HepG2 (cell line): ENCODE measurements at regions not wholly inside any gene's neighbourhood (a gene's known extent, or its start where the extent isn't known, plus 50 kb on each side); places are given as distances from the start of the nearest gene placed in this dataset.

Source experiments
- JUND ChIP-seq: sonication (generic); formaldehyde crosslinking; IDR thresholded peaks from 2 replicates; pipeline ENCODE4 v1.8.0; 2022; ENCODE audit warnings: mild to moderate bottlenecking, missing genetic modification reagents
- SP4 ChIP-seq: sonication (generic); formaldehyde crosslinking; IDR thresholded peaks from 2 replicates; pipeline ENCODE4 v1.8.1; 2023; ENCODE audit warnings: mild to moderate bottlenecking, missing genetic modification reagents

- TF ChIP-seq SP4 (CRISPR knock-in tag), result no peak
- no peak for TF ChIP-seq JUND
Observed at GRCh38 chr2:151048331-151049054, 213.2 kb downstream of the RBM43 start.
